H1 (cell line): ENCODE measurements at regions not wholly inside any gene's neighbourhood (a gene's known extent, or its start where the extent isn't known, plus 50 kb on each side); places are given as distances from the start of the nearest gene placed in this dataset.

Experiments
- CBX5 ChIP-seq: fragments of 300-800, 300-1000 bp; sonication (generic); IDR thresholded peaks from 2 replicates; pipeline ENCODE4 v1.7.1; 2016; ENCODE audit warnings: antibody characterized with exemption, low read length, low read depth
- EP300 ChIP-seq, 2 experiments: IDR thresholded peaks; 1 replicate in 1 of 2; 2 replicates in 1 of 2; pipeline ENCODE4 v1.6.1; 2011 to 2012; ENCODE audit warnings: low read depth in 2 of 2, low read length in 2 of 2, mild to moderate bottlenecking in 2 of 2, borderline replicate concordance in 1 of 2, inconsistent platforms in 1 of 2, moderate library complexity in 1 of 2
- GABPA ChIP-seq: IDR thresholded peaks from 2 replicates; pipeline ENCODE4 v1.6.1; 2011; ENCODE audit warnings: mild to moderate bottlenecking, low read length, moderate library complexity, borderline replicate concordance; ENCODE audit not compliant: insufficient read depth
- GTF2F1 ChIP-seq: IDR thresholded peaks from 2 replicates; pipeline ENCODE4 v1.6.1; 2012; ENCODE audit warnings: low read depth, low read length, improper control_type of control experiment, borderline replicate concordance
- RXRA ChIP-seq: IDR thresholded peaks from 2 replicates; pipeline ENCODE4 v1.6.1; 2011; ENCODE audit warnings: low read depth, mild to moderate bottlenecking, low read length, moderate library complexity; ENCODE audit not compliant: insufficient read depth
- SRF ChIP-seq: IDR thresholded peaks from 2 replicates; pipeline ENCODE4 v1.6.1; 2011; ENCODE audit warnings: mild to moderate bottlenecking, low read depth, low read length, moderate library complexity
- YY1 ChIP-seq: IDR thresholded peaks from 2 replicates; pipeline ENCODE4 v1.6.1; 2011; ENCODE audit warnings: low read depth, mild to moderate bottlenecking, low read length

DNA sequence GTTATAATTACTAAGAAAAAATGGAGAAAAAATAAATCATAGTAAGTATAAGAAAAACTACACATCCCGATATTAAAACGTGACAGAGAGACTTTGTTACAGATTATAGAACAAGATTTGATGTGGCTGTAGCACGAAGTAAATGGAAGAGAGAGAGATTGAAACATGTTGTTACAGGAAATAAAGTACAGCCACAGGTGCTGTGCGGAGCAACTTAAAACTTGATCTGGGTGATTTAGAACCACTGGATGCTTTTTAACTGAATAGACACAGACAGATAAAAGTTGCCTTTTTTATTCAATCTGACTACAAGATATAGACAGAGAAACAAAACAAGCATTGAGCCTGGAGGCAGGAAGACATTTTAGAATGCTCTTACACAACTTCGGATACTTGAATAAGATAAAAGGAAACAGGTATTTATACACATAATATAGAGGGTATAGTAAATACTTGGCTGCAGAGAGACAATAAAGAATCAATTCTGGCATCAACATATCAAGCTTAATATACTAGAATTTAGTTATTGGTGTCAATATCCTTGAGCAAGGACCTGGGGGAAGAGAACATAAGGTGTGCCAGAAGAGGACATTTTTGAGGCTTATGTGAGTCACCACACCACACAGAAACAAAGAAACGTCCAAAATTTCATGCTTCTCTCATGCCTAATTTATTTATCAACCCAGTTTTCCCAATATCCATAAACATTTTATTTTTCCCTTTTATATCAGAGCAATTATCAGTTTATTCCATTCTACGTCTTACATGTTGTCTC, 548.5 kb downstream of the SLITRK1 start (continued):
- TF ChIP-seq GABPA (no peak), GTF2F1 (no peak), YY1 (no peak), SRF (no peak), EP300 (IDR thresholded peaks at IDR 0.05; ENCODE audit: borderline replicate concordance in 1 of 2, low read depth in 2 of 2, low read length in 2 of 2) (no peak), RXRA (no peak), CBX5 (no peak)
